ENCODE measurements at regions not wholly inside any gene's neighbourhood (a gene's known extent, or its start where the extent isn't known, plus 50 kb on each side); places are given as distances from the start of the nearest gene placed in this dataset.

- no peak for DNase-seq (ENCODE audit: low spot score)
- peaks cover 7% of the 10 kb centered on the region for H3K4me1 Mint-ChIP-seq (ENCODE audit: low read depth)
- no peaks in the 10 kb centered on the region for H3K9me3 Mint-ChIP-seq (ENCODE audit: low read depth)
- no peaks in the 10 kb centered on the region for H3K36me3 Mint-ChIP-seq (ENCODE audit: low read depth)
- no peaks in the 10 kb centered on the region for H3K27me3 Mint-ChIP-seq (ENCODE audit: low read depth)
- H3K27ac Mint-ChIP-seq (ENCODE audit: unreplicated experiment), result no peak overlapping the region
- no peak for TF ChIP-seq CTCF (IDR thresholded peaks at IDR 0.05)
- no peak overlapping the region for H3K4me3 Mint-ChIP-seq (ENCODE audit: unreplicated experiment)
Measured at GRCh38 chr7:106600569-106601373, 60.2 kb downstream of the CCDC71L start.

- Mint-ChIP-seq H3K27ac (ENCODE audit: unreplicated experiment) (no peak overlapping the region), H3K4me1 (ENCODE audit: low read depth) (peaks cover 7% of the 10 kb centered on the region), H3K27me3 (ENCODE audit: low read depth) (no peaks in the 10 kb centered on the region), H3K4me3 (ENCODE audit: unreplicated experiment) (no peak overlapping the region), H3K9me3 (ENCODE audit: low read depth) (no peaks in the 10 kb centered on the region), H3K36me3 (ENCODE audit: low read depth) (no peaks in the 10 kb centered on the region)
- TF ChIP-seq CTCF (IDR thresholded peaks at IDR 0.05), result no peak
- DNase-seq (ENCODE audit: low spot score), result no peak
Measured at GRCh38 chr7:106599343-106599698, 61.6 kb downstream of the CCDC71L start.

- Mint-ChIP-seq H3K27me3 (ENCODE audit: low read depth) (no peaks in the 10 kb centered on the region), H3K27ac (ENCODE audit: unreplicated experiment) (peak overlapping the region; percentile 80), H3K36me3 (ENCODE audit: low read depth) (no peaks in the 10 kb centered on the region), H3K4me1 (ENCODE audit: low read depth) (peaks cover 7% of the 10 kb centered on the region), H3K9me3 (ENCODE audit: low read depth) (no peaks in the 10 kb centered on the region), H3K4me3 (ENCODE audit: unreplicated experiment) (peak overlapping the region; percentile 78)
- no peak for DNase-seq (ENCODE audit: low spot score)
- TF ChIP-seq CTCF (IDR thresholded peaks at IDR 0.05), result no peak
Measured at GRCh38 chr7:106598663-106599342, 62.2 kb downstream of the CCDC71L start.

- H3K27me3 Mint-ChIP-seq (ENCODE audit: low read depth), result no peaks in the 10 kb centered on the region
- TF ChIP-seq CTCF (IDR thresholded peaks at IDR 0.05), result no peak
- no peaks in the 10 kb centered on the region for H3K36me3 Mint-ChIP-seq (ENCODE audit: low read depth)
- peak overlapping the region; percentile 43 for H3K4me3 Mint-ChIP-seq (ENCODE audit: unreplicated experiment)
- DNase-seq (ENCODE audit: low spot score), result no peak
- H3K4me1 Mint-ChIP-seq (ENCODE audit: low read depth), result peaks cover 7% of the 10 kb centered on the region
- no peak overlapping the region for H3K27ac Mint-ChIP-seq (ENCODE audit: unreplicated experiment)
- no peaks in the 10 kb centered on the region for H3K9me3 Mint-ChIP-seq (ENCODE audit: low read depth)
Measured at GRCh38 chr7:106597751-106598546, 63.0 kb downstream of the CCDC71L start.

GRCh38 chr7:106597014-106597413, 63.9 kb downstream of the CCDC71L start:
- no peak for TF ChIP-seq CTCF (IDR thresholded peaks at IDR 0.05)
- H3K36me3 Mint-ChIP-seq (ENCODE audit: low read depth), result no peaks in the 10 kb centered on the region
- peaks cover 7% of the 10 kb centered on the region for H3K4me1 Mint-ChIP-seq (ENCODE audit: low read depth)
- no peak for DNase-seq (ENCODE audit: low spot score)
- no peaks in the 10 kb centered on the region for H3K27me3 Mint-ChIP-seq (ENCODE audit: low read depth)
- no peak overlapping the region for H3K4me3 Mint-ChIP-seq (ENCODE audit: unreplicated experiment)
- no peaks in the 10 kb centered on the region for H3K9me3 Mint-ChIP-seq (ENCODE audit: low read depth)
- no peak overlapping the region for H3K27ac Mint-ChIP-seq (ENCODE audit: unreplicated experiment)
